Mononuclear cell (primary cell): ENCODE measurements at regions not wholly inside any gene's neighbourhood (a gene's known extent, or its start where the extent isn't known, plus 50 kb on each side); places are given as distances from the start of the nearest gene placed in this dataset.

Source experiments
- H3K27me3 ChIP-seq: 2 replicates; pipeline ENCODE4 v1.6.0; 2011; ENCODE audit warnings: low read length, control low read depth; ENCODE audit not compliant: insufficient read depth
- H3K4me1 ChIP-seq: 2 replicates; pipeline ENCODE4 v1.5.1; 2011; ENCODE audit warnings: mild to moderate bottlenecking, low read length, control low read depth; ENCODE audit not compliant: insufficient read depth
- H3K4me3 ChIP-seq: 2 replicates; pipeline ENCODE4 v1.5.1; 2011; ENCODE audit warnings: mild to moderate bottlenecking, low read length, moderate library complexity
- H3K9me3 ChIP-seq: 2 replicates; pipeline ENCODE4 v1.5.1; 2011; ENCODE audit warnings: low read depth, mild to moderate bottlenecking, control low read depth, low read length

- no peaks in the 10 kb centered on the region for H3K4me1 ChIP-seq
- H3K4me3 ChIP-seq: no peak overlapping the region
- no peaks in the 10 kb centered on the region for H3K27me3 ChIP-seq
- no peaks in the 10 kb centered on the region for H3K9me3 ChIP-seq
Measured at GRCh38 chr2:220510668-220511067, 883.2 kb downstream of the SLC4A3 start.

- Histone ChIP-seq H3K9me3 (no peaks in the 10 kb centered on the region), H3K4me3 (no peak overlapping the region), H3K4me1 (no peaks in the 10 kb centered on the region), H3K27me3 (no peaks in the 10 kb centered on the region)
Measured at GRCh38 chr2:220512419-220512818, 885.0 kb downstream of the SLC4A3 start.

DNA sequence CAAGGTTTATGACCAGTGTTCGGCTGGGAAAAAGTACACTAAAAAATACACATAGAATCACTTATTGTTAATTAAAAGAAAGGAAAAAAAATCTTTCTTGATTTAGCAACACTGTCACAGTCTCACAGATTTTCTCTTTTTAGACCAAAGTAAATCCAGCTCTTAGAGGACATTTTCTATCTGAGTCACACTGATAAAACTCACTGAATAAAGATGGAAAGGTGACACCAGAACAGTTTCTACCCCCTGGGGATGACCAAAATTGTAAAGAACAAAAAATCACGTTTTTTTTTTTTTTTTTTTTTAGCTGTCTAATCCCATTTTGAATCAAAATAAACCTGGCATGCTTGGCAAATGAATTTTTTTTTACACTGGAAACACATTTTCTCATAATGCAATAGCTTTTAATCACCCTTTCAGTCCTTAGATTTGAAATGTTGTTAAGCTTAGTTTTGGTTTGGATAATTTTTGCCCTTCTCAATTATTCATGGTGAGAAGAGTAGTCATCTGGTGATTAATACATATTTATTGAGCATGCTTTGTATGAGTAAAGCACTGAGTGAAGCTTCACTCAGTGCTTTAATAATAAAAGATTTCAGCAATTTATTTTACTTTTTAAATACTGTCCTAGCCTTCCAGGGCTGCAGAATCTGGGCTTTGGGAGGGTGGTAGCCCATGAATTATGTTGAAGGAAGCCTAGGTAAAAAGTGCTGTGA, 886.3 kb downstream of the SLC4A3 start:
- Histone ChIP-seq H3K27me3 (no peaks in the 10 kb centered on the region), H3K4me3 (no peak overlapping the region), H3K4me1 (no peaks in the 10 kb centered on the region), H3K9me3 (no peaks in the 10 kb centered on the region)

DNA sequence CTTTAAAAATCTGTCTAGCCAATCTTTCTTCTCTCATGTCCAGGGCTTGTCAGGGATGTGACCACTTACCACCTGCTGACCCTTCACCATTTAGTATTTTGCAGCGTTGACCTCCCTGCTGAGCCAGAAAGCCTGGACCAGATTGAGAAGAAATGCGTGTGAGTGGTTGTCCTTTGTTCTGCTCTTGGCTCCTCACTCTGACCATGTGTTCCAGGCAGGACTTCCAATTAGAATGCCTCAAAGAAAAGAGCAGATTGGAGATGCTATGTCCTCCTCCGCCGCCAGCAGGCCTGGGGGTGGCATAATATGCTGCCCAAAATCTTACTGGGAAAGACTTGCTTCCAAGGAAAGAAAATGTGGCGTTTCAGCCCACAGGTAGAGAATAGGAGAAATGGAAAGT, 894.1 kb downstream of the SLC4A3 start:
- Histone ChIP-seq H3K9me3 (no peaks in the 10 kb centered on the region), H3K4me1 (no peaks in the 10 kb centered on the region), H3K4me3 (no peak overlapping the region), H3K27me3 (no peaks in the 10 kb centered on the region)

DNA sequence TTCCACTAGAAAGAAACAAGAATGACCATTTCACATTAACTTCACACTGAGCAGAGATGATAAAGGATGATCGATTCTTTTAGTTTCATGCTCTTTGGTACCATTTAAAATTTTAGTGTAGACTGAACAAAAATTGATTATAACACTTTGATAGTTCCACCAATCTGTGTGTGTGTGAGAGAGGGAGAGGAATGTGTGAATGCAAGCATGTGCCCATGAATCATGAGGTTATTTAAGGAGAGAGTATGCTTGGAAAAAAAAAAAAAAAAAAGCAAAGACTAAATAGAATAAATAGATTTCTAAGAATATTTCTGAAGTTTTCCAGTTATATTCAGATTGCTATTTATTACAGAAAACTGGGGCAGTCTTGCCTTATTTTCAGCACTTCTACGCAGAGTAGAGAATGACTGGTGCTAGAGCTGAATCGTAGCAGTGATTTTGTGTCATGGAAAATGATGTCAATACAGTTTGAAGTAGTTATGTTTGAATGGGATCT, 900.8 kb downstream of the SLC4A3 start:
- H3K9me3 ChIP-seq: no peaks in the 10 kb centered on the region
- H3K4me3 ChIP-seq: no peak overlapping the region
- H3K4me1 ChIP-seq: no peaks in the 10 kb centered on the region
- H3K27me3 ChIP-seq: no peaks in the 10 kb centered on the region

- Histone ChIP-seq H3K4me1 (no peaks in the 10 kb centered on the region), H3K27me3 (no peaks in the 10 kb centered on the region), H3K4me3 (no peak overlapping the region), H3K9me3 (no peaks in the 10 kb centered on the region)
Measured at GRCh38 chr2:220531216-220531615, 903.8 kb downstream of the SLC4A3 start.

GRCh38 chr2:220533485-220533884, 906.1 kb downstream of the SLC4A3 start:
- no peaks in the 10 kb centered on the region for H3K4me1 ChIP-seq
- no peak overlapping the region for H3K4me3 ChIP-seq
- no peaks in the 10 kb centered on the region for H3K27me3 ChIP-seq
- no peaks in the 10 kb centered on the region for H3K9me3 ChIP-seq

GRCh38 chr2:220539481-220539880, 912.1 kb downstream of the SLC4A3 start:
- Histone ChIP-seq H3K9me3 (no peaks in the 10 kb centered on the region), H3K27me3 (no peaks in the 10 kb centered on the region), H3K4me3 (no peak overlapping the region), H3K4me1 (no peaks in the 10 kb centered on the region)

DNA sequence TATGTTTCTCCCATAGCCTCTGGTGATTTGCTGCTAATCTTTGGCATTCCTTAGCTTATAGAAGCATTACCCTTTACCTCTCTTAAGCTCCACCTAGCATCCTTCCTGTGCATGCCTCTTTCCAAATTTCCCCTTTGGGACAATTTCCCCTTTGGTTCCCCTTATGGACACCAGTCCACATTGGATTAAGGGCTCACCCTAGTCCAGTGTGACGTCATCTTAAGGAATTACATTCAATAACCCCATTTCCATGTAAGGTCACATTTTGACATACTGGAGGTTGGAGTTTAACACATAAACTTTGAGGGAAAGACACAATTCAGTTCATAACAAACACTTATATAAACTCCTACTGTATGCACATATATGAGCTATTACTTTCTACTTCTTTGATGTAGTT, 916.6 kb downstream of the SLC4A3 start:
- no peaks in the 10 kb centered on the region for H3K4me1 ChIP-seq

DNA sequence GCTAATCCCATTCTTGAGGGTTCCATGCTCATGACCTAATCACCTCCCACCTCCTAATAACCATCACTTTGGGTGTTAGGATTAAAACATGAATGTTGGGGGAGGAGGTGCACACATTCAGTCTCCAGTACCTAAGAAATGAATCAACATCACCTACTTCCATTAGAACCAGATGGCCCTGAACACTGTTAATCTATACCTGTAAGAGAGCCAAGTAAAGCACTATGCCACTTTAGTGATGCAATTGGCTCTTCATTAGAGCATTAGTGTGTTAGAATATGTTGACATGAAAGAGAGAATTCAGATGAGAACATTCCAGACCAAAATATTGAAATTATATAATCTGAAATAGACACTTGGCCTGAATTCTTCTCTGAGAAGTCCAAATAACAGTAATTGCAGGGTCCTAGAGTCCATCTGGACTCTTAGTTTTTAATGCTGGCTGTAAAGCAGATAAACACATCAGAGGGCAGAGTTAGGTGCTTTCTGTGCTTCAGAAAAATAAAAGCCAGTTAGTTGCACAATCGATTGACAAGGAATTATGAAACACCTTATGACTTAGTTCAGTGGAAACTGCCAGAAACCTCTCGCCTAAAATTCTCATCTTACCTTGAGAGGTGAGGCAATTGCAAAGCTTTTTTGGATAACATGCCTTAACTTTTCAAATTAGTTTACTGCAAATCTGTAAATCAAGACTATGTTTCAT, 923.7 kb downstream of the SLC4A3 start:
- Histone ChIP-seq H3K9me3 (no peaks in the 10 kb centered on the region), H3K27me3 (no peaks in the 10 kb centered on the region), H3K4me3 (no peak overlapping the region), H3K4me1 (no peaks in the 10 kb centered on the region)

More for the DNA sequence above, 916.6 kb downstream of the SLC4A3 start:
- Histone ChIP-seq H3K4me3 (no peak overlapping the region), H3K9me3 (no peaks in the 10 kb centered on the region), H3K27me3 (no peaks in the 10 kb centered on the region)

DNA sequence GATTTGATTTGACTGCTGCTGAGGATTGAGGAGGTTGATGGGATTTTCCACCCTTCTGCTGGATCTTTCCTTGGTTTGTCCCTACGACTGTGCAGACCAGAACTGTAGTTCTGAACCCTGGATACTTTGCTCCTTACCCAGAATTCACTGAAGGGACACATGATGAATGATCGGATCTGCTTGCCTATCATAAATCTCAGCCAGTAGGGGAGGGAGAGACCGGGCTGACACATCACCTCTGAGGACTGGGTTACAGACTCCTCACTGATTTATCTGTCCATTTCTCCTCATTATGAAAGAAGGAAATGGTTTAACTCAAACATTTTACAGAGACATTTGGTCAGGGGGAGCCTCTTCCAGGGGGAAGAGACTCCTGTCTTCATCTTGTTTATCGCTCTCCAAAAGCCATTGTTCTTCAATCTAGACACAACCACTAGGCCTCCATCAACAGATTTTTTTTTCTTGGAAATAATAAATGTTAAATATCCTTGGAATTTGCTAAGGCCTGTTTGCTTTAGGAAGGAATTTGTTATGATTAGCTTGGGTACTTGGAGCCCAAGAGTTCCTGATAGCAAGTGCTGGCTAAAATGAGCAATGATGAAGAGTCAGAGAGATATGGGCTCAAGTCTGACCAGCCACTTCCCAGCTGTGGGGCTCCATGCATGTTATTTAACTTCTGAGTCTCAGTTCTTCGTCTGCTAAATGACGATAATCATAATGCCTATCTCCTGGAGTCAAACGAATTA, 925.5 kb downstream of the SLC4A3 start:
- Histone ChIP-seq H3K4me1 (no peaks in the 10 kb centered on the region), H3K9me3 (no peaks in the 10 kb centered on the region)

DNA sequence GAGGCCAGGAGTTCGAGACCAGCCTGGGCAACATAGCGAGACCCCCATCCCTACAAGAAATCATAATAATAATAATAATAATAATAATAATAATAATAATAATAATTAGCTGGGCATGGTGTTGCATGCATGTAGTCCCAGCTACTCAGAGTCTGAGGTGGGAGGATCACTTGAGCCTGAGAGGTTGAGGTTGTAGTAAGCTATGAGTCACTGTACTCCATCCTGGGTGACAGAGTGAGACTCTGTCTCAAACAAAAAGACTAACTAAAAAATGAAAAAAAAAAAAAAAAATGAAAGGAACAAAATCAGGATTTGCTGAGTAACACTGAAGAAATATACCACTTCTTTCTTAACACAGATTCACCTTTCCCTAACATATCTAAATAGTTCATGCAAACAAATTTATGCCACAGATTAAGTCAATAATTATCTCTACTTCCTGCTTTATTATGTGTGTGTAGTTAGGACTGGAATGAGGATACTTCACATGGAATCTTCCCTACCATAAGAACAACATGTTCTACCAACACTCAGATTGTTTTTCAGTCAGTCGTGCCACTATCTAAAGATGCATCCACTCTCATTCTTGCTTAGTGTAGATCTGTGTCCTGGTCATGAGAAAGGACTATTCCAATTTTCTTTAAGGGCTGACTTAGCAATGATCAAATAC, 928.7 kb downstream of the SLC4A3 start:
- no peaks in the 10 kb centered on the region for H3K9me3 ChIP-seq
- H3K4me1 ChIP-seq: no peaks in the 10 kb centered on the region

More for the DNA sequence above, 925.5 kb downstream of the SLC4A3 start:
- Histone ChIP-seq H3K27me3 (no peaks in the 10 kb centered on the region), H3K4me3 (no peak overlapping the region)

GRCh38 chr2:220556658-220557057, 929.2 kb downstream of the SLC4A3 start:
- Histone ChIP-seq H3K27me3 (no peaks in the 10 kb centered on the region), H3K4me3 (no peak overlapping the region), H3K4me1 (no peaks in the 10 kb centered on the region), H3K9me3 (no peaks in the 10 kb centered on the region)

More for the DNA sequence above, 928.7 kb downstream of the SLC4A3 start:
- Histone ChIP-seq H3K27me3 (no peaks in the 10 kb centered on the region), H3K4me3 (no peak overlapping the region)

DNA sequence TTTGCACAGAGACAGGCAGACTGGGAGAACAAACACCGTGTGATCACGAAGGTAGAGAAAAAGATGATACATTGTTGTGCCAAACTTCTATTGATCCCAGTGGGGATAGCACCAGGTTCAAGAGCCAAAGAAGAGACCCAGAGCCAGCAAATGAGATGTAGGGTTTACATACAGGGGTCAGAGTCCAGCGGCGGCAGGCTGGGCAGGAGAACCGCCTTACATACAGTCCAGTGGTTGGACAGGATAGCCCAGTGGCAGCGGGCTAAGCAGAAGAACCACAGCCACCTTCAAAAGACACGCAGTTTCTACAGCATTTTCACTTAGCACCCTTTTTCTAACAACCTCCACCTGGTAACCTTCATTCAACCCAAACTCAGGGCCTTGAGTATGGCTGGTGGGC, 932.8 kb downstream of the SLC4A3 start:
- H3K4me3 ChIP-seq: no peak overlapping the region
- H3K4me1 ChIP-seq: no peaks in the 10 kb centered on the region
- H3K27me3 ChIP-seq: no peaks in the 10 kb centered on the region
- H3K9me3 ChIP-seq: no peaks in the 10 kb centered on the region
